NT2/D1 (cell line): ENCODE measurements at regions not wholly inside any gene's neighbourhood (a gene's known extent, or its start where the extent isn't known, plus 50 kb on each side); places are given as distances from the start of the nearest gene placed in this dataset.
"Not testable (repeated sequence)": the region's sequence is repeated elsewhere in the genome, so short reads cannot be mapped to it uniquely, and the experiment has no call there.

Source experiments
- DNase-seq: peaks from one replicate; pipeline ENCODE4 v3.0.0-alpha.2; 2011; ENCODE audit warnings: low read depth, low spot score
- H3K27me3 ChIP-seq: 2 replicates; pipeline ENCODE4 v1.6.0; 2011; ENCODE audit warnings: mild to moderate bottlenecking; ENCODE audit not compliant: insufficient read length, insufficient read depth
- H3K36me3 ChIP-seq: 2 replicates; pipeline ENCODE4 v1.6.1; 2011; ENCODE audit warnings: mild to moderate bottlenecking, low read length, mixed read lengths; ENCODE audit not compliant: insufficient read depth, insufficient read length
- H3K4me1 ChIP-seq: 2 replicates; pipeline ENCODE4 v1.5.1; 2011; ENCODE audit not compliant: insufficient read depth, insufficient read length
- H3K4me3 ChIP-seq: 2 replicates; pipeline ENCODE4 v1.5.1; 2011; ENCODE audit warnings: low read depth; ENCODE audit not compliant: insufficient read length
- H3K9ac ChIP-seq: 2 replicates; pipeline ENCODE4 v1.6.0; 2011; ENCODE audit warnings: low read depth; ENCODE audit not compliant: insufficient read length
- H3K9me3 ChIP-seq: 2 replicates; pipeline ENCODE4 v1.5.1; 2011; ENCODE audit warnings: mild to moderate bottlenecking, low read length; ENCODE audit not compliant: insufficient read depth
- SUZ12 ChIP-seq: IDR thresholded peaks from 2 replicates; pipeline ENCODE4 v1.6.1; 2011; ENCODE audit not compliant: insufficient read length, insufficient read depth; ENCODE audit errors: extremely low read depth
- YY1 ChIP-seq: IDR thresholded peaks from 2 replicates; pipeline ENCODE4 v1.6.1; 2011; ENCODE audit not compliant: insufficient read length, insufficient read depth
- ZNF274 ChIP-seq: IDR thresholded peaks from 2 replicates; pipeline ENCODE4 v1.6.1; 2011; ENCODE audit warnings: mild to moderate bottlenecking, low read depth, low read length

DNA sequence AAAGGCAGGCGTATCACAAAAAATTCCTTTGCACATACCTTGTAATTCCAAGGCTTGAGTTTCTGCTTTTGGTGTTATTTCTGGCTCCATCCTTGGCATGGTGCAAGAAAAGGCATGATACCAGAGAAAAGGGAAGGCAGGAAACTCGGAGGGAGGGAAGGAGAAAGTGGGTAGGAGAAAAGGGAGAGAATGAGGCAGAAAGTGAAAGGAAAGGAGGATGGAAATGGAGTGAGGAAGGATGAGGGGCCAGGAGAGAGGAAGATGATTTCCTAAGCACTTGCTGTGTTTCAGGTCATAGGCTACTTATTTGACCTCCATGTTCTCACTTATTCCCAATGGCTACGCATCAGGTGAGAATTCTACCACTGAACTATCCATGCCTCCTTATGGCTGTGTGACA, 110.8 kb upstream of the JCAD start:
- H3K27me3 ChIP-seq: no peaks in the 10 kb centered on the region
- H3K4me1 ChIP-seq: no peaks in the 10 kb centered on the region
- no peak overlapping the region for H3K9ac ChIP-seq
- no peak overlapping the region for H3K4me3 ChIP-seq
- peaks cover 8% of the 10 kb centered on the region; the same call in 1 of the 2 replicates for H3K9me3 ChIP-seq
- DNase-seq: no peak
- no peaks in the 10 kb centered on the region for H3K36me3 ChIP-seq
- TF ChIP-seq YY1: no peak
- no peak for TF ChIP-seq ZNF274
- TF ChIP-seq SUZ12: no peak

- no peaks in the 10 kb centered on the region for H3K27me3 ChIP-seq
- no peaks in the 10 kb centered on the region for H3K36me3 ChIP-seq
- H3K4me3 ChIP-seq: no peak overlapping the region
- H3K9me3 ChIP-seq: peaks cover 8% of the 10 kb centered on the region; the same call in 1 of the 2 replicates
- no peaks in the 10 kb centered on the region for H3K4me1 ChIP-seq
- no peak for DNase-seq
- no peak for TF ChIP-seq SUZ12
- H3K9ac ChIP-seq: no peak overlapping the region
These were observed 110.0 kb upstream of the JCAD start for GRCh38 chr10:30169342-30169741.

GRCh38 chr10:30166929-30167328, 107.5 kb upstream of the JCAD start:
- H3K9me3 ChIP-seq: peaks cover 8% of the 10 kb centered on the region; the same call in 1 of the 2 replicates
- no peaks in the 10 kb centered on the region for H3K27me3 ChIP-seq
- H3K36me3 ChIP-seq: no peaks in the 10 kb centered on the region
- H3K9ac ChIP-seq: no peak overlapping the region
- H3K4me1 ChIP-seq: no peaks in the 10 kb centered on the region
- TF ChIP-seq SUZ12: no peak
- TF ChIP-seq ZNF274: no peak
- no peak for TF ChIP-seq YY1
- no peak for DNase-seq
- no peak overlapping the region for H3K4me3 ChIP-seq

- not testable (repeated sequence) for H3K27me3 ChIP-seq, H3K4me3 ChIP-seq, H3K9ac ChIP-seq, H3K4me1 ChIP-seq, DNase-seq, H3K9me3 ChIP-seq, H3K36me3 ChIP-seq
These were observed 104.0 kb upstream of the JCAD start for GRCh38 chr10:30163410-30163809.

DNA sequence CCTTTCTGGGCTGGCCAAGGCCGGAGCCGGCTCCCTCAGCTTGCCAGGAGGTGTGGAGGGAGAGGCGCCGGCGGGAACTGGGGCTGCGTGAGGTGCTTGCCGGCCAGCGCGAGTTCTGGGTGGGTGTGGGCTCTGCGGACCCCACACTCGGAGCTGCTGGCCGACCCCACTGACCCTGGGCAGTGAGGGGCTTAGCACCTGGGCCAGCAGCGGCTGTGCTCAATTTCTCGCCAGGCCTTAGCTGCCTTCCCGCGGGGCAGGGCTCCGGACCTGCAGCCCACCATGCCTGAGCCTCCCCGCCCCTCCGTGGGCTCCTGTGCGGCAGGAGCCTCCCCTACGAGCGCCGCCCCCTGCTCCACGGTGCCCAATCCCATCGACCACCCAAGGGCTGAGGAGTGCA, 103.4 kb upstream of the JCAD start:
- H3K9ac ChIP-seq, DNase-seq, H3K36me3 ChIP-seq, H3K9me3 ChIP-seq, H3K27me3 ChIP-seq, H3K4me1 ChIP-seq, H3K4me3 ChIP-seq: not testable (repeated sequence)

- Histone ChIP-seq H3K36me3 (no peaks in the 10 kb centered on the region), H3K9me3 (peaks cover 3% of the 10 kb centered on the region; the same call in 1 of the 2 replicates), H3K4me3 (no peak overlapping the region), H3K9ac (no peak overlapping the region), H3K27me3 (no peaks in the 10 kb centered on the region), H3K4me1 (peaks cover 5% of the 10 kb centered on the region)
- no peak for DNase-seq
- no peak for TF ChIP-seq YY1
- TF ChIP-seq SUZ12: no peak
- no peak for TF ChIP-seq ZNF274
These were observed 101.0 kb upstream of the JCAD start for GRCh38 chr10:30160271-30160982.

DNA sequence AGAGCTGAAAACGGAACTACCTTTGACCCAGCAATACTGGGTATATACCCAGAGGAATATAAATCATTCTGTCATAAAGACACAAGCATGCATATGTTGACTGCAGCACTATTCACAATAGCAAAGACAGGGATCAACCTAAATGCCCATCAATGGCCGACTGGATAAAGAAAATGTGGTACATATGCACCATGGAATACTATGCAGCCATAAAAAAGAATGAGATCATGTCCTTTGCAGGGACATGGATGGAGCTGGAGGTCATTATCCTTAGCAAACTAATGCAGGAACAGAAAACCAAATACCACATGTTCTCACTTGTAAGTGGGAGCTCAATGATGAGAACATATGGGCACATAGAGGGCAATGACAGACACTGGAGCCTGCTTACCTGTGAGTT, 100.2 kb upstream of the JCAD start:
- H3K36me3 ChIP-seq, H3K4me1 ChIP-seq, H3K27me3 ChIP-seq, H3K9me3 ChIP-seq, H3K9ac ChIP-seq, DNase-seq, H3K4me3 ChIP-seq: not testable (repeated sequence)

DNA sequence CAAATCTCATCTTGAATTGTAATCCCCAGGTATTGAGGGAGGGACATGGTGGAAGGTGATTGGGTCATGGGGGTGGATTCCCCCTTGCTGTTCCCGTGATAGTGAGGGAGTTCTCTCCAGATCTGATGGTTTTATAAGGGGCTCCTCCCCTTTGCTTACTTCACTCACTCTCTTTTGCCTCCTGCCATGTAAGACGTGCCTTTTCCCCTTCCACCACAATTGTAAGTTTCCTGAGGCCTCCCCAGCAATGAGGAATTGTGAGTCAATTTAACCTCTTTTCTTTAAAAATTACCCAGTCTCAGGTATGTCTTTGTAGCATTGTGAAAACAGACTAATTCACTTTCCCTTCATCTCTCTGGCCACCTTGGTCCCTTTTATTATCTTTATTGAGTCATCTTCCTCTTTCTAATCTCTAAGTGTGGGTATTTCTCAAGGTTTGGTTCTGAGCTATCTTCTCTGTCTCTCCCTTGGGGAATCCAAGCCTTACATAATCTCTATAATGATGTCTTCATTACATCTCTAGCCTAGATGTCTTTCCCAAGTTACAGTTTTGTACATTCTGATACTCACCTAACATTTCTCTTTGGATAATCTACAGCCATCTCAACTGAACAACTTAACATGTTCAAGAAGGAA, 99.1 kb upstream of the JCAD start:
- no peak overlapping the region for H3K4me3 ChIP-seq
- no peak for DNase-seq

More for the DNA sequence above, 99.1 kb upstream of the JCAD start:
- H3K9me3 ChIP-seq: peaks cover 12% of the 10 kb centered on the region; the same call in 1 of the 2 replicates
- H3K27me3 ChIP-seq: no peaks in the 10 kb centered on the region
- no peak overlapping the region for H3K9ac ChIP-seq
- TF ChIP-seq ZNF274 (no peak), SUZ12 (no peak), YY1 (no peak)
- H3K36me3 ChIP-seq: no peaks in the 10 kb centered on the region
- peaks cover 5% of the 10 kb centered on the region for H3K4me1 ChIP-seq
